HepG2 (cell line): ENCODE measurements at regions not wholly inside any gene's neighbourhood (a gene's known extent, or its start where the extent isn't known, plus 50 kb on each side); places are given as distances from the start of the nearest gene placed in this dataset.

ENCODE experiments used
- ATAC-seq: fragments of 200-7000 bp; cut with Tn5 transposase; 3 replicates; pipeline ENCODE4 v1.9.1; 2020; ENCODE audit warnings: mild to moderate bottlenecking, moderate library complexity
- BruUV-seq: library from RNA; stranded (reverse); fragments of 400-500 nt; replicated peaks from 2 replicates; lab custom pipeline; 2021; lab: Mats Ljungman, UMichigan
- CTCF ChIA-PET: fragments of 300-600 bp; formaldehyde crosslinking; extraction: SDS; loops from one replicate; lab custom pipeline; 2021; ENCODE audit warnings: low total read pairs, inconsistent platforms, low intra/inter-chr PET ratio; lab: Yijun Ruan, JAX
- POLR2A ChIA-PET: fragments of 350-600 bp; sonication (Branson Sonifier 250); formaldehyde crosslinking; loops from one replicate; lab custom pipeline; 2020; ENCODE audit warnings: antibody characterized with exemption, inconsistent platforms; lab: Yijun Ruan, JAX
- DNase-seq: peaks from one replicate; pipeline ENCODE4 v3.0.0-alpha.2; 2015; ENCODE audit warnings: low spot score
- FAIRE-seq: peaks from 3 replicates; lab custom pipeline; 2011; peaks lifted over from hg19 to GRCh38; lab: Jason Lieb, UNC
- H2AFZ ChIP-seq: one replicate; pipeline ENCODE4 v1.6.1; 2011; ENCODE audit warnings: low read length, inconsistent platforms
- H3K27ac ChIP-seq: fragments of 300-600 bp; 3 replicates; pipeline ENCODE4 v1.8.0; 2011; ENCODE audit warnings: mixed run types, mild to moderate bottlenecking, mixed read lengths, low read length, inconsistent platforms; ENCODE audit not compliant: insufficient read depth; ENCODE audit errors: extremely low read length
- H3K27me3 ChIP-seq, 2 experiments: fragments of 200-600 bp in 1 of 2; 2 replicates in 1 of 2; 3 replicates in 1 of 2; pipeline versions ENCODE4 v1.6.0 to v1.8.0; 2011; ENCODE audit warnings: low read length in 2 of 2, mild to moderate bottlenecking in 2 of 2, moderate library complexity in 2 of 2, inconsistent platforms in 1 of 2; ENCODE audit not compliant: insufficient read depth in 2 of 2, control insufficient read depth in 1 of 2
- H3K36me3 ChIP-seq, 2 experiments: fragments of 200-600 bp in 1 of 2; replicated peaks in 1 of 2; 2 replicates in 1 of 2; 3 replicates in 1 of 2; pipeline versions ENCODE4 v1.5.1 to v1.8.0; 2011; ENCODE audit warnings: low read length in 2 of 2, inconsistent platforms in 1 of 2; ENCODE audit not compliant: insufficient read depth in 2 of 2, control insufficient read depth in 1 of 2
- H3K4me1 ChIP-seq: 2 replicates; pipeline ENCODE4 v1.5.1; 2012; ENCODE audit warnings: low read length, inconsistent platforms; ENCODE audit not compliant: insufficient read depth
- H3K4me2 ChIP-seq: 2 replicates; pipeline ENCODE4 v1.6.0; 2011; ENCODE audit warnings: low read depth, low read length, inconsistent platforms
- H3K4me3 ChIP-seq, 3 experiments: fragments of 200-600 bp in 1 of 3; sonication (generic), shearing (Covaris generic) in 1 of 3; replicated peaks in 1 of 3; 2 replicates each; pipeline ENCODE4 v1.5.1; 2011 to 2016; ENCODE audit warnings: low read length in 3 of 3, inconsistent platforms in 2 of 3, low read depth in 2 of 3, mild to moderate bottlenecking in 2 of 3, control low read depth in 1 of 3, mixed read lengths in 1 of 3; ENCODE audit not compliant: insufficient read depth in 1 of 3
- H3K79me2 ChIP-seq: one replicate; pipeline ENCODE4 v1.6.1; 2011; ENCODE audit warnings: low read length, inconsistent platforms; ENCODE audit not compliant: insufficient read depth
- H3K9ac ChIP-seq: 2 replicates; pipeline ENCODE4 v1.6.0; 2011; ENCODE audit warnings: mild to moderate bottlenecking, low read depth, low read length, inconsistent platforms; ENCODE audit not compliant: insufficient read depth
- H3K9me3 ChIP-seq: 2 replicates; pipeline ENCODE4 v1.5.1; 2012; ENCODE audit warnings: mild to moderate bottlenecking, low read length
- H4K20me1 ChIP-seq: 2 replicates; pipeline ENCODE4 v1.6.0; 2011; ENCODE audit warnings: inconsistent platforms, mild to moderate bottlenecking, low read length, moderate library complexity; ENCODE audit not compliant: insufficient read depth
- DMAP1 ChIP-seq: IDR thresholded peaks from 2 replicates; pipeline ENCODE4 v1.6.1; 2016
- MAFK ChIP-seq, 2 experiments: IDR thresholded peaks in 1 of 2; conservative IDR thresholded peaks in 1 of 2; 2 replicates each; pipeline ENCODE4 v1.6.1; 2011; ENCODE audit warnings: improper control_type of control experiment in 2 of 2, low read length in 2 of 2
- NFAT5 ChIP-seq: sonication (generic); formaldehyde crosslinking; IDR thresholded peaks from 2 replicates; pipeline ENCODE4 v1.4.0; 2020; ENCODE audit warnings: missing genetic modification reagents
- PAX8 ChIP-seq: sonication (generic); formaldehyde crosslinking; IDR thresholded peaks from 2 replicates; pipeline ENCODE4 v1.8.0; 2022; ENCODE audit warnings: mild to moderate bottlenecking, missing genetic modification reagents, borderline replicate concordance
- PHF8 ChIP-seq: sonication (generic); formaldehyde crosslinking; IDR thresholded peaks from 2 replicates; pipeline ENCODE4 v1.5.0; 2020; ENCODE audit warnings: missing genetic modification reagents
- ZNF557 ChIP-seq: sonication (generic); formaldehyde crosslinking; IDR thresholded peaks from 2 replicates; pipeline ENCODE4 v1.4.0; 2020; ENCODE audit warnings: missing genetic modification reagents
- ZNF567 ChIP-seq: sonication (generic); formaldehyde crosslinking; IDR thresholded peaks from 2 replicates; pipeline ENCODE4 v1.8.1; 2023; ENCODE audit warnings: mild to moderate bottlenecking, missing genetic modification reagents, borderline replicate concordance
- ZNF570 ChIP-seq: sonication (generic); formaldehyde crosslinking; IDR thresholded peaks from 2 replicates; pipeline ENCODE4 v1.4.0; 2020; ENCODE audit warnings: mild to moderate bottlenecking, missing genetic modification reagents, borderline replicate concordance
- ZNF629 ChIP-seq: sonication (generic); formaldehyde crosslinking; conservative IDR thresholded peaks from 2 replicates; pipeline ENCODE4 v1.5.0; 2020; ENCODE audit warnings: missing genetic modification reagents
- ZNF713 ChIP-seq: sonication (generic); formaldehyde crosslinking; IDR thresholded peaks from 2 replicates; pipeline ENCODE4 v1.4.0; 2020; ENCODE audit warnings: mild to moderate bottlenecking, missing genetic modification reagents
- ZNF781 ChIP-seq: sonication (generic); formaldehyde crosslinking; IDR thresholded peaks from 2 replicates; pipeline ENCODE4 v1.5.1; 2020; ENCODE audit warnings: borderline replicate concordance, mild to moderate bottlenecking, missing genetic modification reagents; ENCODE audit errors: not compliant biosample characterization
- ZSCAN22 ChIP-seq: sonication (generic); formaldehyde crosslinking; IDR thresholded peaks from 2 replicates; pipeline ENCODE4 v1.4.0; 2020; ENCODE audit warnings: mild to moderate bottlenecking, missing genetic modification reagents
- WGBS: methylation state at CpG from one replicate; pipeline ENCODE4 v1.1.6; 2017; ENCODE audit warnings: low lambda C conversion rate; 5-methylcytosine and 5-hydroxymethylcytosine counted together
- in situ Hi-C: cut with HindIII; loops from 2 replicates; pipeline ENCODE4 v1.10.0; 2017; ENCODE audit warnings: low pct_unique_long_range_greater_than_20kb; ENCODE audit not compliant: extremely low pct_ligation_motif_present
- intact Hi-C: fragments of 100-400 bp; cut with micrococcal nuclease; formaldehyde crosslinking; loops from one replicate; pipeline ENCODE4 v1.10.0; 2022; ENCODE audit not compliant: unreplicated experiment
- TF ChIP-seq, protein P1 (sequence below): sonication (generic); formaldehyde crosslinking; IDR thresholded peaks from 2 replicates; pipeline ENCODE4 v1.8.0; 2022; ENCODE audit warnings: missing genetic modification reagents, mild to moderate bottlenecking, inconsistent platforms, borderline replicate concordance

GRCh38 chr6:133100865-133101264 lies 140.3 kb upstream of the EYA4 start:
- no TSS peak for BruUV-seq
- TF ChIP-seq ZNF629 (CRISPR knock-in tag): no peak
- TF ChIP-seq ZSCAN22 (CRISPR knock-in tag): no peak
- TF ChIP-seq ZNF781 (CRISPR knock-in tag): no peak
- TF ChIP-seq ZNF557 (CRISPR knock-in tag): no peak
- TF ChIP-seq MAFK (conservative IDR thresholded peaks at IDR 0.05 in 1 of 2, IDR thresholded peaks at IDR 0.05 in 1 of 2; ENCODE audit: low read length in 2 of 2): peak; percentile 16 to 49; a peak in 2 of 4 replicates
- DNase-seq: no peak
- Histone ChIP-seq H3K4me2 (no peak overlapping the region), H3K79me2 (no peaks in the 10 kb centered on the region), H3K9ac (no peak overlapping the region), H3K4me1 (peaks cover 9% of the 10 kb centered on the region), H3K27ac (no peak overlapping the region), H2AFZ (no peak overlapping the region), H3K36me3 (no peaks in the 10 kb centered on the region), H4K20me1 (no peaks in the 10 kb centered on the region), H3K4me3 (no peak overlapping the region), H3K9me3 (no peaks in the 10 kb centered on the region), H3K27me3 (no peaks in the 10 kb centered on the region)
- no peak for FAIRE-seq
- CTCF ChIA-PET: no interaction called here
- WGBS: 53% methylated on average over 3 of the region's 3 CpGs
- POLR2A ChIA-PET: no interaction called here
- no peak for ATAC-seq
- in situ Hi-C loops: no loop called here
- intact Hi-C loops: no loop called here

- H3K4me2 ChIP-seq: no peak overlapping the region
- no peak for ATAC-seq
- ChIA-PET POLR2A (no interaction called here), CTCF (no interaction called here)
- no TSS peak for BruUV-seq
- peaks cover 9% of the 10 kb centered on the region for H3K4me1 ChIP-seq
- H3K79me2 ChIP-seq: no peaks in the 10 kb centered on the region
- no peak overlapping the region for H3K4me3 ChIP-seq
- DNase-seq: no peak
- H3K9ac ChIP-seq: no peak overlapping the region
- FAIRE-seq: no peak
- no peaks in the 10 kb centered on the region for H4K20me1 ChIP-seq
- intact Hi-C loops (no loop called here), in situ Hi-C loops (no loop called here)
- no peaks in the 10 kb centered on the region for H3K9me3 ChIP-seq
- no peaks in the 10 kb centered on the region for H3K36me3 ChIP-seq
- H3K27ac ChIP-seq: no peak overlapping the region
- H2AFZ ChIP-seq: no peak overlapping the region
- H3K27me3 ChIP-seq: no peaks in the 10 kb centered on the region
- no peak for TF ChIP-seq PAX8 (CRISPR knock-in tag)
- TF ChIP-seq ZNF570 (CRISPR knock-in tag): no peak
- TF ChIP-seq ZNF567 (CRISPR knock-in tag): no peak
- TF ChIP-seq, protein P1, sequence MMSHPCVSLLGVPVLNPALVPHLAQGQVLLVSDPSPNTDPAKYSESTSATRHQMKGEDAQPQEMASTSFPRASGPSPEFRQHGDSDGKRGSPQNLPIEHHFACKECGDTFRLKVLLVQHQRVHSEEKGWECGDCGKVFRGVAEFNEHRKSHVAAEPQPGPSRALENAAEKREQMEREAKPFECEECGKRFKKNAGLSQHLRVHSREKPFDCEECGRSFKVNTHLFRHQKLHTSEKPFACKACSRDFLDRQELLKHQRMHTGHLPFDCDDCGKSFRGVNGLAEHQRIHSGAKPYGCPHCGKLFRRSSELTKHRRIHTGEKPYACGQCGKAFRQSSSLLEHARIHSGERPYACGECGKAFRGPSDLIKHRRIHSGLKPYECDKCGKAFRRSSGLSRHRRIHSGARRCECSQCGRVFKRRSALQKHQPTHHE (CRISPR knock-in tag): no peak
- TF ChIP-seq ZNF713 (CRISPR knock-in tag): no peak
- TF ChIP-seq PHF8 (CRISPR knock-in tag): no peak
- TF ChIP-seq NFAT5 (CRISPR knock-in tag): no peak
- TF ChIP-seq DMAP1 (CRISPR knock-in tag): no peak
Measured at GRCh38 chr6:133101790-133102189, 139.4 kb upstream of the EYA4 start.
